ENCODE measurements at regions not wholly inside any gene's neighbourhood (a gene's known extent, or its start where the extent isn't known, plus 50 kb on each side); places are given as distances from the start of the nearest gene placed in this dataset.

- TF ChIP-seq CTCF (IDR thresholded peaks at IDR 0.05) (no peak), POLR2A (IDR thresholded peaks at IDR 0.05) (no peak)
Observed at GRCh38 chrY:7836366-7836765, 924.8 kb upstream of the AMELY start.
